ENCODE measurements at regions not wholly inside any gene's neighbourhood (a gene's known extent, or its start where the extent isn't known, plus 50 kb on each side); places are given as distances from the start of the nearest gene placed in this dataset.

- Mint-ChIP-seq H3K9me3 (ENCODE audit: low read depth) (no peaks in the 10 kb centered on the region), H3K27me3 (no peaks in the 10 kb centered on the region), H3K27ac (no peak overlapping the region), H3K4me3 (no peak overlapping the region), H3K4me1 (no peaks in the 10 kb centered on the region), H3K36me3 (no peaks in the 10 kb centered on the region)
- CTCF ChIA-PET = no interaction called here
- DNase-seq (no peak), ATAC-seq (no peak)
These were observed 107.6 kb upstream of the SEMA6D start for GRCh38 chr15:47609693-47610092.

GRCh38 chr15:47610736-47611135 is 106.6 kb upstream of the SEMA6D start:
- no peaks in the 10 kb centered on the region for H3K9me3 Mint-ChIP-seq (ENCODE audit: low read depth)
- ATAC-seq (no peak), DNase-seq (no peak)
- H3K27me3 Mint-ChIP-seq = no peaks in the 10 kb centered on the region
- H3K36me3 Mint-ChIP-seq = no peaks in the 10 kb centered on the region
- no peaks in the 10 kb centered on the region for H3K4me1 Mint-ChIP-seq
- H3K4me3 Mint-ChIP-seq = no peak overlapping the region
- H3K27ac Mint-ChIP-seq = no peak overlapping the region
- CTCF ChIA-PET = no interaction called here

- Mint-ChIP-seq H3K9me3 (ENCODE audit: low read depth) (no peaks in the 10 kb centered on the region), H3K27ac (no peak overlapping the region), H3K36me3 (no peaks in the 10 kb centered on the region), H3K27me3 (no peaks in the 10 kb centered on the region), H3K4me1 (no peaks in the 10 kb centered on the region), H3K4me3 (no peak overlapping the region)
- CTCF ChIA-PET = interaction anchor here (1.6 kb wide), 1 partner anchor 418 kb away, joined by 3 read pairs; no protein-coding TSS in a partner anchor
- ATAC-seq (no peak), DNase-seq (no peak)
These were observed 102.8 kb upstream of the SEMA6D start for GRCh38 chr15:47614360-47615011.

- DNase-seq = no peak
- H3K27me3 Mint-ChIP-seq = no peaks in the 10 kb centered on the region
- no peaks in the 10 kb centered on the region for H3K4me1 Mint-ChIP-seq
- no peaks in the 10 kb centered on the region for H3K36me3 Mint-ChIP-seq
- CTCF ChIA-PET = no interaction called here
- H3K4me3 Mint-ChIP-seq = no peak overlapping the region
- H3K27ac Mint-ChIP-seq = no peak overlapping the region
- no peaks in the 10 kb centered on the region for H3K9me3 Mint-ChIP-seq (ENCODE audit: low read depth)
- no peak for ATAC-seq
These were observed 100.4 kb upstream of the SEMA6D start for GRCh38 chr15:47616876-47617275.

DNA sequence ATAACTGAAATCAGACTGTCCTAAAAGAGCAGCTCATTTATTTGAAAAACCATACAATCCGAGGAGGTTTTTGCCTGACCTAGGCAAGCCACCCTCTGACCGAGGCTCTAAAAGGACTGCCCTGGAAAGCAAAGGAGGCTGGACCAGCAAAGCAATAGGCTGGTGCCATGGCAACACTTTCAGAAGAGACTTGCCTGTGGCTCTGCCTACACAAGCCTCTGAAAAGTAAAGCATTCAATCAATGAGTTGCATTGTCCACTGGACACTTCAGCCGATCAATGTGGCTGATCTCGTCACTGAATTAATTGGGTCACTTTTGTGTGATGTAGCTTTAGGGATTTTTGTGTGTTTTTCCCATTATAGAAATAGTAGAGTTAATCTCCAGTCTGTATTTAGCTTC is 99.1 kb upstream of the SEMA6D start:
- Mint-ChIP-seq H3K36me3 (no peaks in the 10 kb centered on the region), H3K27ac (no peak overlapping the region), H3K27me3 (no peaks in the 10 kb centered on the region), H3K9me3 (ENCODE audit: low read depth) (no peaks in the 10 kb centered on the region), H3K4me3 (no peak overlapping the region), H3K4me1 (no peaks in the 10 kb centered on the region)
- no peak for DNase-seq
- CTCF ChIA-PET = no interaction called here
- ATAC-seq = no peak

DNA sequence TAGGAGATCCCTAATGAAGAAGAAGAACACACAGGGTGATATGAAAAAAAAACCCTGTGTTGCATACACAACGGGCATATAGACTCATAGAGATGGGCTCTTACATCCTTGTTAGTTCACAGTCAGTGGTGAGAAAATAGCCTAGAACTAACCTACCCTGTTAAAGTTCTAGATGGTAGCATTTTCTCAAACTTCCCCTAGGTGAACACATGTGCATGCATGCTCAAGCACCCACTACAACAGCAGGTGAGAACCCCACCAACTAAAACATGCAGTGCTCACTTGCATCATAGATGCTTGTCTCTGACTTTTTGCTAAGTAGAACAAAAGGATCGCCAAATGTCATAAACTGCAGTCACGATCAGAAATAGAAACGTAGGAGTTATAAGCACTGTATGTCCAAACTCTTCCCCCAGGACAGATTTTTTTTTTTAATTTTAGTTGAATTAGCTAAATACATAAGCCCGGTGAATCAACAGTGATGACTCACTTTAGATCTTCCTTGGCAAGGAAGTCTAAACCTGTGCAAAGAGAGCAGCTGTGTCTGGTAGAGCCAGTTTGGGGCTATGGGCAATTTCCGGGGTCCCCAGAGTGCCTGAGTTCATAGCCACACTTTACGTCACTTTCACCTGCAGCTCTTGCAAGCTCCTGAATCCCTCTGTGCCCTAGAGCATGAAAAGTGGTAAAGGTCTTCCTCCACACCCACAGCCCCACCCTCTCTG is 96.2 kb upstream of the SEMA6D start:
- Mint-ChIP-seq H3K4me3 (no peak overlapping the region), H3K27ac (no peak overlapping the region), H3K36me3 (no peaks in the 10 kb centered on the region), H3K4me1 (no peaks in the 10 kb centered on the region), H3K9me3 (ENCODE audit: low read depth) (no peaks in the 10 kb centered on the region), H3K27me3 (no peaks in the 10 kb centered on the region)
- CTCF ChIA-PET = no interaction called here
- DNase-seq (no peak), ATAC-seq (no peak)

DNA sequence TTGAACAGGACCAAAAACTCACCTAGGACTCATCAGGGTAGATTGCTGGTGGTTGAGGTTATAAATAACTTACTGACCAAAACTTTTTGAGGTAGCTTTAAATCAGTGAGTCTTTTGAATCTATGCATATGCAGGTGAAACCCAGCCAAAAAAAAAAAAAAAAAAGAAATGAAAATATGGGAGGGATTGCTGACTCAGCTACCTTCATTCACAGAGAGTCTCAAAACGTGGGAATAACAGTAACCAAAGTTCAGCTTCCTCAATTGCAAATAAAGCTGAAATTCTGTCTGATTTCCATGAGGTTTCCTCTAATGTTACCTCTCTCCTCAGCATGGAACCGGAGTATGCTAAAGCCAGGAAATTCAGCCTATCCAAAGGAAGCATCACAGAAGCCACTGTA is 95.2 kb upstream of the SEMA6D start:
- CTCF ChIA-PET = no interaction called here
- Mint-ChIP-seq H3K36me3 (no peaks in the 10 kb centered on the region), H3K27me3 (no peaks in the 10 kb centered on the region), H3K27ac (no peak overlapping the region), H3K4me1 (no peaks in the 10 kb centered on the region), H3K9me3 (ENCODE audit: low read depth) (no peaks in the 10 kb centered on the region), H3K4me3 (no peak overlapping the region)
- ATAC-seq (no peak), DNase-seq (no peak)

GRCh38 chr15:47624503-47624902 is 92.8 kb upstream of the SEMA6D start:
- no peaks in the 10 kb centered on the region for H3K4me1 Mint-ChIP-seq
- no peak for ATAC-seq
- no peaks in the 10 kb centered on the region for H3K27me3 Mint-ChIP-seq
- no peak for DNase-seq
- H3K4me3 Mint-ChIP-seq = no peak overlapping the region
- no peaks in the 10 kb centered on the region for H3K9me3 Mint-ChIP-seq (ENCODE audit: low read depth)
- no peak overlapping the region for H3K27ac Mint-ChIP-seq
- CTCF ChIA-PET = no interaction called here
- H3K36me3 Mint-ChIP-seq = no peaks in the 10 kb centered on the region

GRCh38 chr15:47639042-47639441 is 78.3 kb upstream of the SEMA6D start:
- no peaks in the 10 kb centered on the region for H3K27me3 Mint-ChIP-seq
- H3K9me3 Mint-ChIP-seq (ENCODE audit: low read depth) = peaks cover 2% of the 10 kb centered on the region
- DNase-seq = no peak
- no peak for ATAC-seq
- H3K4me3 Mint-ChIP-seq = no peak overlapping the region
- no peaks in the 10 kb centered on the region for H3K4me1 Mint-ChIP-seq
- H3K36me3 Mint-ChIP-seq = no peaks in the 10 kb centered on the region
- CTCF ChIA-PET = no interaction called here
- H3K27ac Mint-ChIP-seq = no peak overlapping the region

- peaks cover 2% of the 10 kb centered on the region for H3K9me3 Mint-ChIP-seq (ENCODE audit: low read depth)
- CTCF ChIA-PET = no interaction called here
- H3K27me3 Mint-ChIP-seq = no peaks in the 10 kb centered on the region
- H3K4me3 Mint-ChIP-seq = no peak overlapping the region
- ATAC-seq (no peak), DNase-seq (no peak)
- H3K27ac Mint-ChIP-seq = no peak overlapping the region
- H3K4me1 Mint-ChIP-seq = no peaks in the 10 kb centered on the region
- no peaks in the 10 kb centered on the region for H3K36me3 Mint-ChIP-seq
These were observed 77.2 kb upstream of the SEMA6D start for GRCh38 chr15:47640079-47640478.

- DNase-seq = no peak
- H3K4me1 Mint-ChIP-seq = no peaks in the 10 kb centered on the region
- H3K4me3 Mint-ChIP-seq = no peak overlapping the region
- no peak for ATAC-seq
- H3K9me3 Mint-ChIP-seq (ENCODE audit: low read depth) = peaks cover 2% of the 10 kb centered on the region
- H3K27ac Mint-ChIP-seq = no peak overlapping the region
- H3K36me3 Mint-ChIP-seq = no peaks in the 10 kb centered on the region
- CTCF ChIA-PET = no interaction called here
- H3K27me3 Mint-ChIP-seq = no peaks in the 10 kb centered on the region
These were observed 76.4 kb upstream of the SEMA6D start for GRCh38 chr15:47640901-47641300.

DNA sequence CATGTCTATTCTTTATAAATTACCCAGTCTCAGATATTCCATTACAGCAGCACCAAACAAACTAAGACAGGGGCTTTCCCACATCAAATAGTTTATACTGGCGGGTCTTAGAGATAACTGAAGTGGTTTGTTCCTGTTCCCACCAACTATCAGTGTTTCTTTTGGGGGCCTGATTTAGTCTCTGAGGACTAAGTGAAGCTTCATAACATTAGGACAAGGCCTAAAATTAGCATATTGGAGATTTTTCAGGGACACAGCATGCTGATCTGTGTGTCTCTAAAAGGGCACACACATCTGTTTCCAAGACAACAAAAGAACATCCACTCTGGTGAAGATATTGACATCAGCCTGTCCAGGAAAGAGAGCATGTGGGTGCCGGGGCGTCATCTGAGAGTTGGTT is 72.6 kb upstream of the SEMA6D start:
- no peak for ATAC-seq
- no peaks in the 10 kb centered on the region for H3K27me3 Mint-ChIP-seq
- peaks cover 2% of the 10 kb centered on the region for H3K9me3 Mint-ChIP-seq (ENCODE audit: low read depth)
- no peak overlapping the region for H3K27ac Mint-ChIP-seq
- H3K4me1 Mint-ChIP-seq = no peaks in the 10 kb centered on the region
- no peaks in the 10 kb centered on the region for H3K36me3 Mint-ChIP-seq
- H3K4me3 Mint-ChIP-seq = no peak overlapping the region
- no peak for DNase-seq
- CTCF ChIA-PET = no interaction called here

GRCh38 chr15:47650564-47650963 is 66.7 kb upstream of the SEMA6D start:
- CTCF ChIA-PET = no interaction called here
- DNase-seq = no peak
- no peak for ATAC-seq
- Mint-ChIP-seq H3K27me3 (no peaks in the 10 kb centered on the region), H3K36me3 (no peaks in the 10 kb centered on the region), H3K9me3 (ENCODE audit: low read depth) (no peaks in the 10 kb centered on the region), H3K27ac (no peak overlapping the region), H3K4me1 (no peaks in the 10 kb centered on the region), H3K4me3 (no peak overlapping the region)

DNA sequence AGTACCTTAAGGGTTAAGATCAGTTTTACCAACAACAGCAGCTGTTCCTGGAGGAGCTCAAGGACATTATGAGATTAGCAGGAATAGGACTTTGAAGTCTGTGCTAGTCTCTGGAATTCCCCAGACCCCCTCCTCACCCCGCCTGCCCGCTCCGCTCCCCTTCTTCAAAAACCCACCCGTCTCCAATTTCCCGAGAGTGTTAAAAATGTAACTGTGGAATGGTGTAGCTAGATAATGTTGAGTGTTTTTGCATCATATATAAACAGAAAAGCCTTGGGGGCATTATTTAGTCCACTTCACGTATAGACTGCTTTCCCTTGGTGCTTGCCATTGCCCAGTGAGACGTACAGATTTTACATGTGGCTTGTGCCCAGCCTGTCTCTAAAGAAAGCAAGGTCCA is 65.0 kb upstream of the SEMA6D start:
- H3K36me3 Mint-ChIP-seq = no peaks in the 10 kb centered on the region

More for the DNA sequence above, 65.0 kb upstream of the SEMA6D start:
- CTCF ChIA-PET = no interaction called here
- Mint-ChIP-seq H3K4me3 (no peak overlapping the region), H3K4me1 (no peaks in the 10 kb centered on the region), H3K27ac (no peak overlapping the region), H3K27me3 (no peaks in the 10 kb centered on the region), H3K9me3 (ENCODE audit: low read depth) (no peaks in the 10 kb centered on the region)
- DNase-seq (no peak), ATAC-seq (no peak)

Data from activated CD8-positive, alpha-beta memory T cell treated with anti-CD3 and anti-CD28 coated beads, Interleukin-2, amount 10 ng/mL, durations not matched to agents 7 days and 5 days (primary cell).